ENCODE measurements at regions not wholly inside any gene's neighbourhood (a gene's known extent, or its start where the extent isn't known, plus 50 kb on each side); places are given as distances from the start of the nearest gene placed in this dataset.
A peak's percentile ranks its signal among the peaks of the same experiment; 100 is the strongest.

GRCh38 chr6:29887330-29887818 lies 55.0 kb upstream of the HLA-A start:
- TF ChIP-seq EZH2 (IDR thresholded peaks at IDR 0.05) (no peak), POLR2A (IDR thresholded peaks at IDR 0.05; ENCODE audit: borderline replicate concordance, extremely low read depth, insufficient read depth, insufficient read length) (no peak), POLR2AphosphoS5 (IDR thresholded peaks at IDR 0.05; ENCODE audit: low read depth, low read length) (no peak; the same call in 1 of the 2 replicates), CTCF (IDR thresholded peaks at IDR 0.05 in 2 of 3, conservative IDR thresholded peaks at IDR 0.05 in 1 of 3; ENCODE audit: borderline replicate concordance in 1 of 3, insufficient read depth in 1 of 3, low read depth in 2 of 3, low read length in 2 of 3) (no peak), REST (IDR thresholded peaks at IDR 0.05; ENCODE audit: low read depth) (no peak), MAX (IDR thresholded peaks at IDR 0.05) (no peak), YY1 (IDR thresholded peaks at IDR 0.05; ENCODE audit: extremely low read depth, insufficient replicate concordance, low read depth, low read length) (peak; percentile 13), EZH2phosphoT487 (IDR thresholded peaks at IDR 0.05; ENCODE audit: borderline replicate concordance) (no peak), RAD21 (IDR thresholded peaks at IDR 0.05; ENCODE audit: low read depth) (no peak)
